Astrocyte (in vitro differentiated cells and primary cell): ENCODE measurements at regions not wholly inside any gene's neighbourhood (a gene's known extent, or its start where the extent isn't known, plus 50 kb on each side); places are given as distances from the start of the nearest gene placed in this dataset.

Source experiments
- CTCF ChIP-seq: IDR thresholded peaks from 2 replicates; pipeline ENCODE4 v1.5.1; 2011; ENCODE audit warnings: low read depth, mild to moderate bottlenecking, inconsistent platforms, low read length, moderate library complexity; ENCODE audit not compliant: insufficient read depth
- EZH2 ChIP-seq: IDR thresholded peaks from 2 replicates; pipeline ENCODE4 v1.6.1; 2012; ENCODE audit warnings: mild to moderate bottlenecking, low read length, inconsistent platforms; ENCODE audit not compliant: insufficient read depth

- TF ChIP-seq CTCF, result no peak
- no peak for TF ChIP-seq EZH2
Observed at GRCh38 chr2:184359379-184359778, 238.9 kb upstream of the ZNF804A start.
